Fibroblast of pulmonary artery (primary cell): ENCODE measurements at regions not wholly inside any gene's neighbourhood (a gene's known extent, or its start where the extent isn't known, plus 50 kb on each side); places are given as distances from the start of the nearest gene placed in this dataset.

ENCODE experiments used
- DNase-seq: peaks from one replicate; pipeline ENCODE4 v3.0.0-alpha.2; 2010; ENCODE audit warnings: low read depth
- H3K4me3 ChIP-seq: replicated peaks from 2 replicates; pipeline ENCODE4 v1.5.1; 2011; ENCODE audit warnings: low read depth, mild to moderate bottlenecking, control low read depth, low read length, moderate library complexity
- CTCF ChIP-seq: IDR thresholded peaks from 2 replicates; pipeline ENCODE4 v1.5.1; 2011; ENCODE audit warnings: mild to moderate bottlenecking, control low read depth, low read length, inconsistent platforms; ENCODE audit errors: missing control alignments

- TF ChIP-seq CTCF, result no peak
- DNase-seq, result no peak
- no peak overlapping the region for H3K4me3 ChIP-seq
These were observed 129.2 kb upstream of the FAM3C start for GRCh38 chr7:121525155-121525819.

GRCh38 chr7:121521711-121522400, 125.7 kb upstream of the FAM3C start:
- TF ChIP-seq CTCF, result no peak
- no peak overlapping the region for H3K4me3 ChIP-seq

GRCh38 chr7:121520911-121521310, 124.8 kb upstream of the FAM3C start:
- no peak for TF ChIP-seq CTCF
- H3K4me3 ChIP-seq, result no peak overlapping the region
- no peak for DNase-seq

More at GRCh38 chr7:121521711-121522400, 125.7 kb upstream of the FAM3C start:
- DNase-seq, result no peak

- H3K4me3 ChIP-seq, result no peak overlapping the region
- no peak for DNase-seq
- no peak for TF ChIP-seq CTCF
These were observed 123.7 kb upstream of the FAM3C start for GRCh38 chr7:121519548-121520521.

- no peak overlapping the region for H3K4me3 ChIP-seq
- DNase-seq, result no peak
- no peak for TF ChIP-seq CTCF
These were observed 121.5 kb upstream of the FAM3C start for GRCh38 chr7:121517591-121517990.

- no peak overlapping the region for H3K4me3 ChIP-seq
- no peak for TF ChIP-seq CTCF
- no peak for DNase-seq
These were observed 120.7 kb upstream of the FAM3C start for GRCh38 chr7:121516821-121517220.
